Hepatocyte (in vitro differentiated cells): ENCODE measurements at regions not wholly inside any gene's neighbourhood (a gene's known extent, or its start where the extent isn't known, plus 50 kb on each side); places are given as distances from the start of the nearest gene placed in this dataset.

Experiments used
- EZH2 ChIP-seq: fragments of 200-600 bp; sonication (generic); IDR thresholded peaks from 2 replicates; pipeline ENCODE4 v1.6.1; 2016; ENCODE audit warnings: antibody characterized with exemption, mild to moderate bottlenecking, borderline replicate concordance
- TF ChIP-seq, protein P1 (sequence below): fragments of 200-600 bp; sonication (generic); IDR thresholded peaks from 2 replicates; pipeline ENCODE4 v1.5.1; 2016; ENCODE audit warnings: antibody characterized with exemption, mild to moderate bottlenecking; ENCODE audit not compliant: poor library complexity

DNA sequence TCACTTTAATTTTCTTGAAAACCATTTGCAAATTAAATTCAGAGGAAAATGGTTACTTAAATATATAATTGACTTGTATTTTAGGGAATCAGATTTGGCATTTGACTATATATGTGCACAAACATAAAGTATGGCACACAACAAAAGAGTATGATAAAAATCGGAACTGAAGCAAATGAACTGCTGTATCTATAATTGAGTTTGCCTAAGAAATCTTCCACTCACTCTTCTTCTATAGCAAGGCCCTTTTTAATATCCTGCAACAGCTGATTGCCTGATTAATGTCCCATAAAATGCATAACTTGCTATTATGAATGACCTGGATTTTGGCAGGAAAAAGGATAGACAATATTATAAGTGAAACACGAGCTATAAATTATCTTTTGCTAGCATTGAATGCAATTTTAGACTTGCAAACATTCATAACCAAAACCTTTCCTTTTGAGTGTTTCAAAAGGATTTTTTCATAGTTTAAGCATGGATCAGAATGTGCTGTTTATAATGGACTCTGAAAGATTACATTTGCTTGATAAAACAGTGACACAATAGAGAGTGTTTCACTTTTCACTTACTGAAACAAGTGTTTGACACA, 2204.3 kb downstream of the MRPL39 start:
- TF ChIP-seq, protein P1, sequence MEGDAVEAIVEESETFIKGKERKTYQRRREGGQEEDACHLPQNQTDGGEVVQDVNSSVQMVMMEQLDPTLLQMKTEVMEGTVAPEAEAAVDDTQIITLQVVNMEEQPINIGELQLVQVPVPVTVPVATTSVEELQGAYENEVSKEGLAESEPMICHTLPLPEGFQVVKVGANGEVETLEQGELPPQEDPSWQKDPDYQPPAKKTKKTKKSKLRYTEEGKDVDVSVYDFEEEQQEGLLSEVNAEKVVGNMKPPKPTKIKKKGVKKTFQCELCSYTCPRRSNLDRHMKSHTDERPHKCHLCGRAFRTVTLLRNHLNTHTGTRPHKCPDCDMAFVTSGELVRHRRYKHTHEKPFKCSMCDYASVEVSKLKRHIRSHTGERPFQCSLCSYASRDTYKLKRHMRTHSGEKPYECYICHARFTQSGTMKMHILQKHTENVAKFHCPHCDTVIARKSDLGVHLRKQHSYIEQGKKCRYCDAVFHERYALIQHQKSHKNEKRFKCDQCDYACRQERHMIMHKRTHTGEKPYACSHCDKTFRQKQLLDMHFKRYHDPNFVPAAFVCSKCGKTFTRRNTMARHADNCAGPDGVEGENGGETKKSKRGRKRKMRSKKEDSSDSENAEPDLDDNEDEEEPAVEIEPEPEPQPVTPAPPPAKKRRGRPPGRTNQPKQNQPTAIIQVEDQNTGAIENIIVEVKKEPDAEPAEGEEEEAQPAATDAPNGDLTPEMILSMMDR = no peak
- no peak for TF ChIP-seq EZH2
